Left lobe of liver (tissue), 2 donors: ENCODE measurements at regions not wholly inside any gene's neighbourhood (a gene's known extent, or its start where the extent isn't known, plus 50 kb on each side); places are given as distances from the start of the nearest gene placed in this dataset.
A peak's percentile ranks its signal among the peaks of the same experiment; 100 is the strongest.

Experiments used
- ATAC-seq: fragments of 200-7000 bp; cut with Tn5 transposase; one replicate; pipeline ENCODE4 v1.9.1; 2020; ENCODE audit warnings: mild to moderate bottlenecking, moderate library complexity
- DNase-seq: peaks from one replicate; pipeline ENCODE4 v3.0.0-alpha.2; 2020; ENCODE audit warnings: low spot score
- donor health status: DM: no; HTN: no; CAD: no; lungs with moderate emphysema.
- donor health status: DM: no; HTN: yes; CAD: no.

DNA sequence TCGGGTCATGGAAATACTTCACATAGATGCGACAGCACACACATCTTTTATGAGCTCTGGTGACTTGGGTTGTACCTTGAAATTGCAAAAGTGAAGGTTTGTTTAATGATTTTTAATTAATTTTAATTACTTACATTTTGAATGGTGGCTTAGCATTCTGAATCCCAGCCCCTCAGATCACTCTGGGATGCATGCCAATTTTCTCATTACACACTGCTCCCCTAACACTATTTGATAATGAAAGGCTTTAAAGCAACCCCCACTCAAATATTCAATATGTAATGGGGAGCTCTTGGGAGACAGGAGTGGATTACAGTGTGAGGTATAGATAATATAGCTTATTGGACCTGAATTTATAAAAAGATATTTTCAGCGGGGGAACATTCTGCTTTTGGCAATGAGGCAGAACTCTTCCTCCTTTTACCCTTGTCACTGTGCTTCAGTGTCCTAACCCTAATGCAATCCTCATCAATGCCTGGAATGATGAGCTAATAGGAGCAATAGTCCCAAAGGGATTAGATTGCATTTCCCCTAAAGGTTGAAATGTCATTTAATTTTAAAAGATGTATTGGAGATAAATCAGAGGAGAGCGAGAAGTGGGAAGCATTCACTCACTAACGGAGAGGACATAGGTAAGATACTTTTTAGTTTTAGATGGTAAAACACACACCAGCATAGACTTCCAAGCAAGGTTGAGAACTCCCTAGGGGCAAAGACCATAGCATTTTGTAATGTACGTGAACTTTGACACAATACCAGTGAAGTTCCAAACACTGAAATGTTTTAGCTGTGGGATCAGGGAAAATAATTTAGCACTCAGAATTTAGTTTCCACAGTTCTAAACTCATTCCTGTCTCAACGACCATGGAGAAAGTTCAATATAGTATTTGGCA lies 384.1 kb upstream of the PLXNA2 start:
- DNase-seq (no peak), ATAC-seq (peak; percentile 95)

DNA sequence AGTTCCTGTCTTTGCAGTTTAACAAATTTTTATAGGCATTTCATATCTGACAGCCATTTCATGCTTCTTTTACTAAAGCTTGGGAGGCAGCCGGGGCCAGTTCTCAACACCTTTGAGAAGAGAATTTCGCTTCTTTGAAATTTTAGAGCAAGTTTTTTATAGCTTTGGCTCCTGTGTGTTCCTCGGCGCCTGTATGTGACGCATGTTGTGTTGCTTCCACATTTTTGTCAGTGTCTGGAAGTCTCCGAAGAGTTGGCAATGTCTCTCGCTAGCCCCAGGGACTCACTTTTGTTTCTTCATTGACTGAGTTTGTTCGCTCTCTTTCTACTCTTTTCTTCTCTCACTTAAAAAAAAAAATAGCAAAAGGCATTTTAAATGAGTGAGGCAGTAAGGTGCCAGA lies 386.9 kb upstream of the PLXNA2 start:
- ATAC-seq: no peak
- no peak for DNase-seq

DNA sequence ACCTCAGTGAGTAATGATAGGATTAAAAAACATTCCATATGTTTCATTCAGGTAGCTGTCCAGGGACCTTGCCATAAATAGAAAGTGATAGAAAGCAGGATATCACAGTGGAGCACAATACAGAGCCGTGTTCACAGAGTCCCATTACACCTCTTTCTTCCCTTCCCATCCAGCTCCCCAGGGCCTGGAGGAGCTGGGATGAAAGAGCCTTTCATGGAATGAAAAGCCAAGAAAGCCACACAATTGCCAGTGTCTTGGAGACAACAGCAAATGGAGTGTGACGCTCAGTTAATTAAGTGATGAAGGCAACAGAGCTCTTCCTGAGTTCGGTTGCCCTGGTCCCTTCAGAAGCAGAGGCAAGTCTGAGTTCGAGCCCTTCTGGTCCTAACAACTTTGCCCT lies 387.3 kb upstream of the PLXNA2 start:
- DNase-seq: no peak
- ATAC-seq: no peak

DNA sequence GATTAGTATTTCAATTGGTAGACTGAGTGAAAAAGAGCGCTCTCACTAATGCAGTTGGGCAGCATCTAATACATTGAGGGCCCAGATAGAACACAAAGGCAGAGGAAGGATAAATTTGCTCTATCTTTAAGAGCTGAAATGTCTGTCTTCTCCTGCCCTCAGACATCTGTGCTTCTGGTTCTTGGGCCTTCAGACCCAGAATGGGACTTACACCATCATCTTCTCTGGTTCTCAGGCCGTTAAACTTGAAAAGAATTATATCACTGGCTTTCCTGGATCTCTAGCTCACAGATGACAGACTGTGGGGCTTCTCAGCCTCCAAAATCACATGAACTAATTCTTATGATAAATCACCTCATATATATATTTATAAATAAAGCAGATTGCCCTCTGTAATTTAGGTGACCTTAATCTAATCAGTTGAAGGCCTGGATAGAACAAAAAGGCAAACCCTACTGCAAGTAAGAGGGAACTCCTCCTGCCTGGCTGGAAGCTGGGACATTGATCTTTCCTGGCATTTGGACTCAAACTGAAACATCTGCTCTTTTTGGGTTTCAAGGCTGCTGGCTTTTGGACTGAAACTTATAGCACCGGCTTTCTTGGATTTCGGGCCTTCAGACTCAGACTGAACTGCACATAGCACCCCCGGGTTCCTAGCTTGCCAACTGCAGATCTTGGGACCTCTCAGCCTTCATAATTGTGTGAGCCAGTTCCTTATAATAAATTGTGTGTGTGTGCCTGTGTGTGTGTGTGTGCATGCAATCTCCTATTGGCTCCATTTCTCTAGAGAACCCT lies 390.4 kb upstream of the PLXNA2 start:
- ATAC-seq (no peak), DNase-seq (no peak)

DNA sequence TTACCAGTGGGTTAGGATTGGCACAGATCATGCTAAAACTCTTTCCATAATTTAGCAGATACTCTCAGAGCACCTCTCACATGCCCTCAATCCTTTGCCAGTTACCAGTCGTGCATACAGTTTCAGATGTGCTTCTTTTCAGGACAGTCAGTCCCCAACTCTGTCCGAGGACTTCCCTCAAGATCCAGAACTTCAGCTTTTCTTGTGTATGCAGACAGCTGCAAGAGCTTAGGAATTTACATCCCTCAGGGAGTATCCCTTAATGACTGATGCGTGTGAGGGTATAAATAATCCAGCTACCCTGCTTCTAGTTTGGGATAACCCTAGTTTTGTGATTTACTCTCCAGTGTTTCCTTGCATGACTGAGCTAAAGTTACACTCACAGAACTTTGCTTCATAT lies 393.0 kb upstream of the PLXNA2 start:
- DNase-seq: no peak
- no peak for ATAC-seq

DNA sequence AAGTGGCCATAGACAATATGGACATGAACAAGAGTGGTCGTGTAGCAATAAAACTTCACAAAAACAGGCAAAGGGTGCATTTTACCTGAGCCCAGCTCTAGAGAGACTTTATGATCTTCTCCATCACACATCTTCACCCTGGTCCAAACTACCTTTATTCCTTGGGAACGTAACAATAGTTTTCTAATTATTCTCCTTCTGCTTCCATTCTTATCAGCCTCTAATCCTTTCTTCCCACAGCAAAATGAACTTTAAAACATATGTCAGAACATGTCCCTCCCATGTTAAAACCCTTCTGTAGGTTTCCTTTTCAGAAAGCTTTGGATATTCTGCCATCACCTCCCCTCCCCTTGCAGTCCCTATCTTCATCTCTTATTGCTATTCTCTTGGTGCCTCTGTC lies 395.2 kb upstream of the PLXNA2 start:
- ATAC-seq: no peak
- no peak for DNase-seq

DNA sequence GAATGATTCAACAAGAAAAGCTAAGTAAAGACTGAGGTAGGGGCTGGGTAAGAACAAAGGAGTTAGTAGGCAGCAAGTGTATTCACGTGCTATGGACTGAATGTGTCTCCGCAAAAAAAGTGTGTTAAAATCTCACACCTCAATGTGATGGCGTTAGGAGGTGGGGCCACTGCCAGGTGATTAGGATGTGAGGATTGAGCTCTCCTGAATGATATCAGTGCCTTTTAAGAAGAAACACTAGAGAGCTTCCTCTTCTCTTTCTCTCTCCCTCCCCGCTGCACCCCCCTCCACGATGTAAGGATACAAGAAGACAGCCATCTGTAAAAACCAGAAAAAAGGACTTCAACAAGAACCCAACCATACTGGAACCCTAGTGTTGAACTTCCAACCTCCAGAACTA lies 396.1 kb upstream of the PLXNA2 start:
- no peak for ATAC-seq

DNA sequence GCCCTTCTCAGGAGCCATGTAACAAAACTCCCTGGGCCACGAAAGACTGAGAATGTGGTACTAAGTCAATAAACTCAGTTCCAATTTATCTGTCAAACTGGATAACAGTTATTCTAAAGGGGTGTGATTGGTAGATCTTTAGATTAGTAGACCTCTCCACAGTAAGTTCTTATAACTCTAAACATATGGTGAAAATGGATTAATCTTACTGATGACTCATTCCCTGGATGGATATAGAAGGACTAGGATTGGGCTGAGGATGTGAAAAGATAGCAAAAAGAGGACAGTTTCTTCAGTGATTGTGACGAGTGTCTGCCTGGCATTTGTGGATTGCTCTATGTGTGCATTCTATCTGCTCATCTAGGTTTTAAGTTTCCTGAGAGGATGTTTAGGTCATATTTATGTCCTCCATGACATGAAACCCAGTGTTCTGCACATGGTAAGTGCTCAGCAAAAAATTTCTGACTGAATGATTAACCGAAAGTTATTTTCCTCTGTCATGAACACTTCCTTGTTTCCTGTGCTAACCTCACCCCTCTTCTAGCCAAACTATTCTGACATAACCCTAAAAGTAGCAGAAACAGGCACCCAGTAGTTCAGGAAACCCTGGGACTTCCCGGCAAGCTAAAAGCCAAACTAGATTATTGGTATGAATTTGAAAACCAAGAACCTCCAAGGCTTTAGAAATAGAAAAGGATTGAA lies 397.5 kb upstream of the PLXNA2 start:
- DNase-seq: no peak
- no peak for ATAC-seq

More for the DNA sequence above, 396.1 kb upstream of the PLXNA2 start:
- DNase-seq: no peak

DNA sequence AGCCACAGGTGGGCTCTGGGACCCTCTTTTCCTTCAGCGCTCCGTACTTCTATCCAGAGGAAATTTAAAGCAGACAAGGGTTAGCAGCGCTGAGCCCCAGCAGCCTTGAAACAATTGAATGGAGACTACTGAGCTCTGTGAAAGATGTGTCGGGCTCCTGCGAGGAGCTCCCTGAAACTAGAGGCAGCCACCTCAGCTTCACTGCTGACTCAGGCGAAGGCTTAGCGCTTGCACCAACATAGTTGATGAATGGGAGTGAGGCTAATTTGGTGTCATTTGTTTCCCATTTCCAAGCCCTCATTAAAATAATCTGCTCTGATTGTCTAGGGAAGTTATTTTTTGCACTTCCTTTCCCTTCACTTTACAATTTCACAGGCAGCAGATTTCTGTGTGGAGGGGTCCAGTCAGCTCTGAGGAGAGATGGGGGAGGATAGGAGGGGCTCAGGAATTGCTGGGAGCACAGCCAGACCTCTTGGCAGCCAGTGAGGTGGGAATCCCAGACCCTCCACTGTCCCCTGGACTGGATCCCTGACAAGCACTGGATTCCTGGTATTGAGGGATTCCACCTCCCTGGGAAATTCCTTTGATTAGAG lies 398.9 kb upstream of the PLXNA2 start:
- no peak for DNase-seq
- no peak for ATAC-seq

DNA sequence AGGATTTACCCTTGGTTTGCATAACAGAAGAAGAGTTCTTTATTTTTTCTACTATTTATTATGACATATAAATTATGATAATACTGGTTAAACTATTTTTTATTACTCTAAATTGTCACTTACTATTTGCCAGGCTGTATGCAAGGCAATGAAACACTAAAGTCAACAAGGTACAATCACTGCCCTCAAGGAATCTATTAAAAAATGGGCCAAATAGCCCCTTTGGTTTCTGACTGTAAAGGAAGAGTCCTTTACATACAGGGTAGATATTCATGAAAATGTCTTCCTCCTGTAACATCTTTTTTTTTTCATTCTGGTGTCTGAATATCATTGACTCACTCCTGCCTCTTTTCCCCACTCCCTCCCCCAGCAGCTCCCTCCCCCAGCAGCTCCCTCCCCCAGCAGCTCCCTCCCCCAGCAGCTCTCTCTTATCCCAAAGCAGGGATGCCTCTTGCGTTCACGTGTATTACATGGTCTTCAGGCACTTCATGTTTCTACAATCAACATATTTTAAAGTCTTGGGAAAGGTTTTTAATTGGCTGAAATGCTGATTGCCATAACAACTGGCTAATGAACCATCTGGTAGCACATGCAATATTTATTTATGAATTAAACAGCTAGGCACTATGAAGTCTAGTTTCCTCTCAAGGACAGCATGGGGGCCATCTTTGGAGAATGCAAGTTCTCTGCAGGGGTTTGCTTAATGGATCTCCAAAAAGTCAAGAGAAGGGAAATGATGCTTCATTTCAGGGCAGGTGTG lies 400.4 kb upstream of the PLXNA2 start:
- no peak for DNase-seq
- no peak for ATAC-seq

DNA sequence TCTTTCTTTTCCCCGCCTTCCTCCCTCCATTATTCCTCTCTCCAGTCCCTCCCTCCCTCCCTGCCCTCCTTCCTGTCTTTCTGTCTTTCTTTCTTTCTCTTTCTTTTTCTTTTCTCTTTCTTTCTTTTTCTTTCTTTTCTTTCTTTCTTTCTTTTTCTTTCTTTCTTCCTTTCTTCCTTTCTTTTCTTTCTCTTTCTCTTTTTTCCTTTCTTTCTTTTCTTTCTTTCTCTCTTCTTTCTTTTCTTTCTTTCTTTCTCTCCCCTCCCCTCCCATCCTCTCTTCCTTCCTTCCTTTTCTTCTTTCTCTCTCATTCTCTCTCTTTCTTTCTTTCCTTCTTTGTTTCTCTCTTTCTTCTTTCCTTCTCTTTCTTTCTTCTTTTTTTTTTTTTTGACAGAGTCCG lies 402.2 kb upstream of the PLXNA2 start:
- DNase-seq (no peak), ATAC-seq (no peak)

DNA sequence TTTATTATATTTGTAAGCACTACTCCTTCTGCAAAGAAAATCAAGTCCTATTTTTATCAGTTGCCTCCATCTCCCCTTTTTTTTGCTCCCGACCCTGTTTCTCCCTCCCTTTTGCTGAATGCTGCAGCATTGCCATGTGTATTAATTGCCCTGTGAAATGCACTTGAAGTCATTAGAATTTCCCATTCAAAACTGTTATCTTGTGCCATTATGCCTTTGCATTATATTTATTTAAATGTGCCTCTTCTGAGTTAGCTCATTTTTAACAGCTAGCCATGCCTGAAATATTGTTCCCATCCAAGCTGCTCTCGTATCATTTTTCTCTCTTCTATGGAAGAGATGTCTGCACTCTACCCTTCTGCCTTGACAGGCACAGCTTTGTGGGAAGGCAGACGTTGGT lies 404.0 kb upstream of the PLXNA2 start:
- no peak for DNase-seq
- ATAC-seq: no peak

DNA sequence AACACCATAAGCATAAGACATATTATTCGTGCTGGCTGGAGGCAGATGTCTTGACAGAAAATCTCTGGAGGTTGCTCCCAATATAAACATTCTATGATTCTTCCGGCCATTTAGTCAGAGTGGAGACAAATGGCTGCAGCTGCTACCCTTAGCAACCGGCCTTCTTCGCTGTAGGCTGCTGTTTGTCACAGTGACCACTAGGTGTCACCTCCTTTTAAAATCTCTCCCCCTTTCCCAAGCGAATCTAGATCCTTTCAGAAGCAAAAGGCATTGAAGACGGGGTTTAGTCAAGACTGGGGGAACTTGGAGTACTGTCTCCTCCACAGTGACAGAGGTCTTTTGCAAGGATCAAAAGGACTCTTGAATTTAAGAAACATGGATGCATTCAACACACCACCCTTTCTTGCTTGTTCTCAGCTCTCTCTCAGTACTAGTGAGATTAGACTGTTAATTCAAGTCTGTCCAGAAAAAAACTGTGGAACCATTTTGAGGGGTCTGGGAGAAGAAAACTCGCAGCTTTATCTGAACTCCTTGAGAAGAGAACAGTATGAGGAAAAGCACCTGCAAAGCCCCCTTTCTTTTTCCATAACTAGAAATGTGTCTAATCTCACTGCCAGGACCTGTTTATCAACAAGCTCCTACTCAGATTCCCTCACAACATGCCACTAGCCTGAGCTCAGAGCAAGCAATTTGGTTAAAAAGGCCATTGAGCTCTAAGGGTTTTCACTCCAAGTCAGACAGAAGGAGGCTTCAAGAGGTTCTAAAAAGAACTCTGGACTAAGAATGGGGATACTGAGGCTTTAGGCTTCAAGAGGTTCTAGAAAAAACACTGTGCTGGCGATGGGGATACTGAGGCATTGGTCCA lies 408.3 kb upstream of the PLXNA2 start:
- ATAC-seq (peak; percentile 99), DNase-seq (peak; percentile 49)

DNA sequence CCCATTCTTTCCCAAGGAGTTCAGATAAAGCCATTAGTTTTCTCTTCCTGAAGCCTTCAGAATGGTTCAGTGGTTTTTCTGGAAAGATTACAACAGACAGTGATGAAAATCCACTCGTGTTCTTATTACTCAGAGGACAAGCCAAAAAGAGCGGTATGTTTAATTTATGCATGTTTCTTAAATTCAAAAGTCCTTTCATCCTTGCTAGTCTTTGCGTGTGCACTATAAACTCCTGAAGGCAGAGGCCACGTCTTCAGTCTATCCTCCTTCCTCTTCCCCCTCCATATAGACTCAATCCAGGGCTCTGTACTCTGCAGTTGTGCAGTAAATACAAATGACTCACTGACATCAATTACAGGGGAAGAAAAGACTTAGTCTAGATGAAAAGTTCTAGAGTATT lies 409.2 kb upstream of the PLXNA2 start:
- ATAC-seq (no peak), DNase-seq (no peak)

DNA sequence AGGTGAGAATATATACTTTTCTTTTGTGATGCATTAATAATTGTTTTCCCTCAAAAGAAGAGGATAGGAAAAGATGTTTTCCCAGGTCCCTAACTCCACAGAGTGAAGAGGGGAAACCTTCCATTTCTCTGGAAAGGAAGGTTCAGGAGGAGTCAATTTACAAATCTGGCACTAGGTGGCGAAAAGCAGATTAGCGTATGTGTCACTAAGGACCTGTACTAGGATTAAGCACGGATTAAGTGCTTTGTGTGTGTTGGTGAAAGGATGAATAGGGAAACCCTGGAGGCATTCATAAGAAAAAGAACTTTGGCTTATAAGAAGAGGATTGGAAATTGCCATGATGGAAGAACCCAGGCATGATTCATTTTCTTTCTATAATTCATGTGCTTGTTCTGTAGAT lies 410.1 kb upstream of the PLXNA2 start:
- DNase-seq (no peak), ATAC-seq (peak; percentile 77)

DNA sequence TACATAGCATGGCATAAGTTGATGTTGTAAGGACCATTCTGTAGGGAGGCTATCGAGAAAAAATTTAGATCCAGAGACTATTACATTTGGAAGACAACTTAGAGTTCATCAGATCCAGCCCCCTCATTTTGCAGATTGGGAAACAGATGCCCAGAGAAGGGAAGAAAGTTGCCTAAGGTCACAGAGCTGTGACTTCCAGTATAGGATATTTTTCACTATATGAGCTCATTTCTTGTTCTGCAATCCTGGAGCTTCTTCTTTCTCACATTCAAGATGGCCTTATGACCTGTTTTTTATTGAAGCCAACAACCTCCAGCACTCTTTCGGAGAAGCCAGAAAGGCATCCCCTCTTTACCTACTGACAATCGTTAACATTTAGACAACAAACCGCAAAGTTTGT lies 421.8 kb upstream of the PLXNA2 start:
- no peak for DNase-seq
- no peak for ATAC-seq

DNA sequence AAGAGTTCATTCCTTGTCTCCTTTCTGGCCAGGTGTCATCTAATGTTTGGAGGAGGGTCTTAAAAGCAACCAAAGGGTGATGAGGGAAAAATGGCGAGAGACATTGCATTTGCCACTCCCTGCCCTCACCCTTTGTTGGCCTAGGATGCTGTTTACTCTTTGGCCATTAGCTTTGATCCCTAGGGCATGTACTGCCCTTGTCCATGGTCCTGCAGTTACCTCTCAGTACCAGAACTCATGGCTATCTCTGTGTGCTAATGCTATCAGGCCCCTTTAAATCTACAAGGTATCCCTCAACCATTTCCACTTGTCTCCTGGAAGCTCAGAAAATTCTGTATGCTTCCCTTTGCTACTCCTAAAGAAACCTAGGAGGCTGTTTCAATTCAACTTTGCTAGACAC lies 424.8 kb upstream of the PLXNA2 start:
- no peak for DNase-seq
- peak; percentile 62 for ATAC-seq

DNA sequence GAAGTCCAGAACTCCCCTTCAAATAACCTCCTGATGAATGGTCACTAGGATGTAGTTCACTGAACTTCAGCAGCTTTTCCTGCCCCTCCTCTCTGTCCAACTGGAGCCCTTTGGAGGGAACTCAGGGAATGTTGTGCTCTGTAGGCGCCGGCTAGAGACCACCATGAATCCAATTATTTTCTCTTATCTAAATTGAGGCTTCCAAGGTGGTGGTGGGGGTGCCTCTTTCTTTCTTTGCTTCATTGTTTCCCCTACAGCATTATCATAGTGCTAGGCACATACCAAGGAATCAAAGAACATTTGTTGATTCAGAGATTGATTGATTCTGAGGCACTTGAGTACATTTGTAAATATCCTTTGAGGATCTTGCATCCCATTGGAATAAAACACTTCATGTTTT lies 426.6 kb upstream of the PLXNA2 start:
- DNase-seq (no peak), ATAC-seq (no peak)

DNA sequence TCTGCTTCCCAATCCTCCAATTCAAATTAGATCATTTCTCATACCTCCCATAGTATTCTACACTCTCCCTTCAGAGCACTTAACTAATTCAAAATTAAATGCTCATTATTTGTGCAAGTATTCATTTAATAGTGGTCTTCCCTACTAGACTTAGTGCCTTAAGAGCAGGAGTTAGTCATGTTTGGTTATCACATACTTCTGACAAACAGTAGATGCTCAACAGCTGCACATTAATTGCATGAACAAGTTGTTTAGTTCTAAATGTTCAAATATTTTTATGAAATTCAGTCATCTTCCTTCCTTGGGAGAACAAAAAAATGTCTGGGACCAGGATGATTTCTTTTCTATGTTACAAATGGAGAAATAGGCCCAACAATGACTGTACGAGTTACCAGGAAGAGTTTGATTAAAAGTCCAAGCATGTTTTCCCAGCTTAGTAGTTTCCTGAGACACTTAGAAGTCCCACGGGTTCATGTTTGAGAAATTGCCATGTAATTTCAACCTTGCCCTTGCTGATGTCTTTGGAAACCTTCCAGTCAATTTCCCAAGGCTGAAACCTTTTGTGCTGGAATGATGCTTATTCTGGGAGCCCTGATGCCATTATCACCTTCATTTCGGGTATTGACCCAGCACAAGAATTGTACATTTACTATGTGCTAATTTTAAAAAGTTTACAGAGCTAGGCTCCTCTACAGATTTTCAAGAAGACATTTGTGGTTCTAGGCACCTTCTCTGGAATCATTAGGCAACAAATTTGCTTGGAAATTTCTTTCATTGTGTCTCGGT lies 437.9 kb upstream of the PLXNA2 start:
- DNase-seq: no peak
- no peak for ATAC-seq
